ENCODE measurements at regions not wholly inside any gene's neighbourhood (a gene's known extent, or its start where the extent isn't known, plus 50 kb on each side); places are given as distances from the start of the nearest gene placed in this dataset.

GRCh38 chr1:96872757-96873156, 151.2 kb downstream of the PTBP2 start:
- Histone ChIP-seq H4K20me1 (ENCODE audit: insufficient read depth) (no peaks in the 10 kb centered on the region), H3K9me2 (ENCODE audit: insufficient read depth) (no peaks in the 10 kb centered on the region), H3K4me1 (ENCODE audit: control insufficient read depth in 1 of 2, insufficient read depth in 2 of 2, low read length in 2 of 2) (no peaks in the 10 kb centered on the region), H3K9ac (ENCODE audit: low read length) (no peak overlapping the region), H3K27ac (ENCODE audit: low read depth, low read length) (no peak overlapping the region), H3K4me2 (ENCODE audit: low read length) (no peak overlapping the region), H3K9me3 (ENCODE audit: control insufficient read depth in 1 of 2, insufficient read depth in 1 of 2, low read depth in 1 of 2, low read length in 2 of 2) (no peaks in the 10 kb centered on the region), H3K4me3 (replicated peaks in 1 of 2; ENCODE audit: low read depth in 1 of 2, low read length in 2 of 2) (no peak overlapping the region), H3K27me3 (ENCODE audit: insufficient read depth, low read length) (no peaks in the 10 kb centered on the region), H2AFZ (ENCODE audit: low read depth, low read length, poor library complexity, severe bottlenecking) (no peak overlapping the region), H3K36me3 (ENCODE audit: control insufficient read depth in 1 of 2, insufficient read depth in 2 of 2, low read length in 2 of 2) (no peaks in the 10 kb centered on the region), H3K79me2 (ENCODE audit: insufficient read depth, low read length) (no peaks in the 10 kb centered on the region)
- no TSS peak for BruUV-seq (replicated peaks)
- ChIA-PET CTCF (no interaction called here), POLR2A (no interaction called here), RAD21 (ENCODE audit: low non-redundant PET in 1 of 2, low total read pairs in 2 of 2, uncharacterized antibody in 2 of 2, unreplicated experiment in 2 of 2) (no interaction called here)
- no peak for DNase-seq (ENCODE audit: low read depth, low spot score)
- peak; percentile 70 for ATAC-seq
- TF ChIP-seq RAD21 (IDR thresholded peaks at IDR 0.05; ENCODE audit: low read depth) (0 out of 2 replicates have a peak, but pooled peaks have one; percentile 3), ZNF274 (IDR thresholded peaks at IDR 0.05; ENCODE audit: low read depth, low read length) (no peak)
- intact Hi-C loops (cut with micrococcal nuclease): no loop called here

DNA sequence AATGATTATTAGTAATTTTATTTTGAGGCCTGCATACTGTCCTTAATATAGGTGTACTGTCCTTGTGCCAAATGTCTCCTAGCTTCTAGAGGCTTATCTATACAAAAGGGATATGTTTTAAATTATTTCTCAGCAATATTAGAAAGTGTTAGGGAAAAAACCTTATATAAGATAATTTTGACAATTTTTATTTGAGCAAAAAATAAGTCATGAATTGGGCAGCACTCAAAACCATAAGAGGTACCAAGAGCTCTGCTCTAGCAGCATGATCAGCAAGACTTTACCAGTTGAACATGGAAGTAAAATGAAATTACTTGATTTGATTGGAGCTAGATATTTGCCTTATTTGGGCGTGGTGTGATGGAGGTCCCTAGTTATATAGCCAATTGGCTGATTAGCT, 157.1 kb downstream of the PTBP2 start:
- ATAC-seq (no peak), DNase-seq (ENCODE audit: low read depth, low spot score) (no peak)
- ChIA-PET POLR2A (no interaction called here), CTCF (interaction anchor here (0.6 kb wide), 1 partner anchor 33 kb away, joined by 4 read pairs; no protein-coding TSS in a partner anchor), RAD21 (ENCODE audit: low non-redundant PET in 1 of 2, low total read pairs in 2 of 2, uncharacterized antibody in 2 of 2, unreplicated experiment in 2 of 2) (no interaction called here)
- intact Hi-C loops (cut with micrococcal nuclease): no loop called here
- Histone ChIP-seq H3K4me2 (ENCODE audit: low read length) (no peak overlapping the region), H3K9ac (ENCODE audit: low read length) (no peak overlapping the region), H3K9me3 (ENCODE audit: control insufficient read depth in 1 of 2, insufficient read depth in 1 of 2, low read depth in 1 of 2, low read length in 2 of 2) (no peaks in the 10 kb centered on the region), H3K79me2 (ENCODE audit: insufficient read depth, low read length) (no peaks in the 10 kb centered on the region), H3K27me3 (ENCODE audit: insufficient read depth, low read length) (no peaks in the 10 kb centered on the region), H4K20me1 (ENCODE audit: insufficient read depth) (no peaks in the 10 kb centered on the region), H2AFZ (ENCODE audit: low read depth, low read length, poor library complexity, severe bottlenecking) (no peak overlapping the region), H3K36me3 (ENCODE audit: control insufficient read depth in 1 of 2, insufficient read depth in 2 of 2, low read length in 2 of 2) (no peaks in the 10 kb centered on the region), H3K27ac (ENCODE audit: low read depth, low read length) (no peak overlapping the region), H3K9me2 (ENCODE audit: insufficient read depth) (no peaks in the 10 kb centered on the region), H3K4me1 (ENCODE audit: control insufficient read depth in 1 of 2, insufficient read depth in 2 of 2, low read length in 2 of 2) (no peaks in the 10 kb centered on the region), H3K4me3 (replicated peaks in 1 of 2; ENCODE audit: low read depth in 1 of 2, low read length in 2 of 2) (no peak overlapping the region)
- TF ChIP-seq EZH2phosphoT487 (IDR thresholded peaks at IDR 0.05; ENCODE audit: borderline replicate concordance) (no peak), POLR2AphosphoS5 (IDR thresholded peaks at IDR 0.05; ENCODE audit: low read depth, low read length) (no peak), ELF1 (IDR thresholded peaks at IDR 0.05; ENCODE audit: borderline replicate concordance, low read depth) (no peak), EGR1 (IDR thresholded peaks at IDR 0.05; ENCODE audit: low read depth) (no peak), ZNF274 (IDR thresholded peaks at IDR 0.05; ENCODE audit: low read depth, low read length) (no peak), CTCF (IDR thresholded peaks at IDR 0.05 in 2 of 3, conservative IDR thresholded peaks at IDR 0.05 in 1 of 3; ENCODE audit: borderline replicate concordance in 1 of 3, insufficient read depth in 1 of 3, low read depth in 2 of 3, low read length in 2 of 3) (no peak), SIN3A (IDR thresholded peaks at IDR 0.05; ENCODE audit: low read depth) (no peak), FOSL1 (IDR thresholded peaks at IDR 0.05; ENCODE audit: low read depth) (no peak), CEBPB (IDR thresholded peaks at IDR 0.05; ENCODE audit: low read depth) (no peak), SP1 (IDR thresholded peaks at IDR 0.05; ENCODE audit: low read depth) (no peak), ZFX (IDR thresholded peaks at IDR 0.05) (no peak), CBX3 (IDR thresholded peaks at IDR 0.05; ENCODE audit: low read depth) (no peak)
- BruUV-seq (replicated peaks): no TSS peak

Measured in HCT116 (cell line).